ENCODE measurements at regions not wholly inside any gene's neighbourhood (a gene's known extent, or its start where the extent isn't known, plus 50 kb on each side); places are given as distances from the start of the nearest gene placed in this dataset.

GRCh38 chr6:95233879-95234278 is 343.5 kb upstream of the MANEA start (continued):
- TF ChIP-seq ZNF462 (CRISPR knock-in tag; IDR thresholded peaks at IDR 0.05) = no peak
- no peak for TF ChIP-seq CREB1 (CRISPR knock-in tag; IDR thresholded peaks at IDR 0.05; ENCODE audit: low read depth)
- no peak for TF ChIP-seq ZNF331 (CRISPR knock-in tag; IDR thresholded peaks at IDR 0.05; ENCODE audit: low read depth)
- TF ChIP-seq STAT1 (IDR thresholded peaks at IDR 0.05; ENCODE audit: unreplicated experiment) = no peak
- no peak for TF ChIP-seq ETS1 (IDR thresholded peaks at IDR 0.05)
- no peak for TF ChIP-seq EZH2phosphoT487 (IDR thresholded peaks at IDR 0.05; ENCODE audit: unreplicated experiment)
- no peak for TF ChIP-seq ZNF114 (CRISPR knock-in tag; IDR thresholded peaks at IDR 0.05)
- no peak for TF ChIP-seq EZH2 (IDR thresholded peaks at IDR 0.05; ENCODE audit: low read depth, unreplicated experiment)
- TF ChIP-seq POLR2AphosphoS5 (IDR thresholded peaks at IDR 0.05; ENCODE audit: low read depth) = no peak

GRCh38 chr6:95240514-95240913 is 336.8 kb upstream of the MANEA start:
- Mint-ChIP-seq H3K36me3 (ENCODE audit: low read depth) (no peaks in the 10 kb centered on the region), H3K27ac (peak overlapping the region; percentile 60; the same call in 1 of the 2 replicates), H3K4me1 (peaks cover 17% of the 10 kb centered on the region; the same call in 2 of the 3 replicates), H3K4me3 (no peak overlapping the region), H3K27me3 (ENCODE audit: insufficient read depth, low read depth, poor library complexity) (no peaks in the 10 kb centered on the region), H3K9me3 (no peaks in the 10 kb centered on the region)
- H3K27ac ChIP-seq (ENCODE audit: low read depth) = no peak overlapping the region
- H2AFZ ChIP-seq = no peak overlapping the region
- no peaks in the 10 kb centered on the region for H3K27me3 ChIP-seq (ENCODE audit: insufficient read depth)
- H3K9me2 ChIP-seq (ENCODE audit: insufficient read depth) = no peaks in the 10 kb centered on the region
- ATAC-seq (no peak), DNase-seq (ENCODE audit: low spot score) (no peak)
- no peaks in the 10 kb centered on the region for H3K36me3 ChIP-seq (ENCODE audit: insufficient read depth)
- no peaks in the 10 kb centered on the region for H4K20me1 ChIP-seq (replicated peaks; ENCODE audit: insufficient read depth)
- no peak overlapping the region for H3K4me3 ChIP-seq
- no peaks in the 10 kb centered on the region for H3K79me2 ChIP-seq (replicated peaks; ENCODE audit: insufficient read depth)
- no peak overlapping the region for H3K4me2 ChIP-seq
- TF ChIP-seq POLR2AphosphoS5 (IDR thresholded peaks at IDR 0.05; ENCODE audit: low read depth) (no peak), REST (IDR thresholded peaks at IDR 0.05; ENCODE audit: unreplicated experiment) (no peak), CTCF (conservative IDR thresholded peaks at IDR 0.05; ENCODE audit: low read depth in 2 of 2) (no peak), STAT1 (IDR thresholded peaks at IDR 0.05; ENCODE audit: unreplicated experiment) (no peak), JUNB (IDR thresholded peaks at IDR 0.05; ENCODE audit: unreplicated experiment) (no peak), ZNF331 (CRISPR knock-in tag; IDR thresholded peaks at IDR 0.05; ENCODE audit: low read depth) (no peak), EZH2 (IDR thresholded peaks at IDR 0.05; ENCODE audit: low read depth, unreplicated experiment) (no peak), NANOG (IDR thresholded peaks at IDR 0.05; ENCODE audit: borderline replicate concordance) (no peak), ZNF114 (CRISPR knock-in tag; IDR thresholded peaks at IDR 0.05) (no peak)
- H3K4me1 ChIP-seq (ENCODE audit: insufficient read depth) = peaks cover 16% of the 10 kb centered on the region
- H3F3A ChIP-seq (replicated peaks; ENCODE audit: low read depth) = no peaks in the 10 kb centered on the region

Measured in GM23338 (cell line).